ENCODE measurements at regions not wholly inside any gene's neighbourhood (a gene's known extent, or its start where the extent isn't known, plus 50 kb on each side); places are given as distances from the start of the nearest gene placed in this dataset.

GRCh38 chr4:154954117-154954516, 173.0 kb downstream of the RBM46 start:
- TF ChIP-seq CTCF (IDR thresholded peaks at IDR 0.05; ENCODE audit: poor library complexity, severe bottlenecking): no peak
- TF ChIP-seq POLR2AphosphoS5 (IDR thresholded peaks at IDR 0.05): no peak
- no peak for TF ChIP-seq SMC3 (conservative IDR thresholded peaks at IDR 0.05; ENCODE audit: poor library complexity)
- TF ChIP-seq EZH2 (IDR thresholded peaks at IDR 0.05; ENCODE audit: borderline replicate concordance, insufficient read depth, low read length, poor library complexity, severe bottlenecking): no peak
- TF ChIP-seq TAF1 (IDR thresholded peaks at IDR 0.05; ENCODE audit: low read depth): no peak
- TF ChIP-seq REST (IDR thresholded peaks at IDR 0.05; ENCODE audit: borderline replicate concordance): no peak
- TF ChIP-seq RAD21 (conservative IDR thresholded peaks at IDR 0.05): no peak
